Heart left ventricle (tissue), 13 donors: ENCODE measurements at regions not wholly inside any gene's neighbourhood (a gene's known extent, or its start where the extent isn't known, plus 50 kb on each side); places are given as distances from the start of the nearest gene placed in this dataset.

ENCODE experiments used
- POLR2A ChIP-seq, 2 donors: fragments of 450-650 bp; IDR thresholded peaks; one replicate each; pipeline ENCODE4 v1.6.1; 2017; ENCODE audit warnings: antibody characterized with exemption in 2 of 2, mild to moderate bottlenecking in 2 of 2, moderate library complexity in 2 of 2
- TF ChIP-seq, protein P1 (sequence below), 12 donors: fragments of 200-600 bp; sonication (generic) in 4 of 12; IDR thresholded peaks; one replicate each; pipeline versions ENCODE4 v1.5.0 to v1.8.0; 2018 to 2022; ENCODE audit warnings: antibody characterized with exemption in 12 of 12, mild to moderate bottlenecking in 5 of 12
- donor health status: ischemic (EF 13 %, LVEDD 7.1; RV severe dilation, severe dysfunction).
- donor health status: DM: no; HTN: yes; CAD: no.
- donor health status: DM: no; HTN: no; CAD: no.
- donor health status: ischemic (EF 25% LVEDD 6.9; RV normal size, moderate dysfunction).
- donor health status: ischemic (EF 25% LVEDD 5.7; RV mildly dilated, moderate dysfunction).
- donor health status: ischemic (EF 35%, LVEDD 5.7; RV mildly dilated, moderate dysfunction).
- donor health status: nonischemic (EF 11% LVEDD 7.7; RV severe dilation, severe dysfunction).
- donor health status: DM: yes; HTN: yes; CAD: no.
- donor health status: PGD.
- donor health status: ischemic (EF 29% LVEDD 5.4; RV normal size, mild dysfunction).
- donor health status: nonischemic (EF 23%, LVEDD 6.1; RV moderate dilation, normal function).

- TF ChIP-seq, protein P1, sequence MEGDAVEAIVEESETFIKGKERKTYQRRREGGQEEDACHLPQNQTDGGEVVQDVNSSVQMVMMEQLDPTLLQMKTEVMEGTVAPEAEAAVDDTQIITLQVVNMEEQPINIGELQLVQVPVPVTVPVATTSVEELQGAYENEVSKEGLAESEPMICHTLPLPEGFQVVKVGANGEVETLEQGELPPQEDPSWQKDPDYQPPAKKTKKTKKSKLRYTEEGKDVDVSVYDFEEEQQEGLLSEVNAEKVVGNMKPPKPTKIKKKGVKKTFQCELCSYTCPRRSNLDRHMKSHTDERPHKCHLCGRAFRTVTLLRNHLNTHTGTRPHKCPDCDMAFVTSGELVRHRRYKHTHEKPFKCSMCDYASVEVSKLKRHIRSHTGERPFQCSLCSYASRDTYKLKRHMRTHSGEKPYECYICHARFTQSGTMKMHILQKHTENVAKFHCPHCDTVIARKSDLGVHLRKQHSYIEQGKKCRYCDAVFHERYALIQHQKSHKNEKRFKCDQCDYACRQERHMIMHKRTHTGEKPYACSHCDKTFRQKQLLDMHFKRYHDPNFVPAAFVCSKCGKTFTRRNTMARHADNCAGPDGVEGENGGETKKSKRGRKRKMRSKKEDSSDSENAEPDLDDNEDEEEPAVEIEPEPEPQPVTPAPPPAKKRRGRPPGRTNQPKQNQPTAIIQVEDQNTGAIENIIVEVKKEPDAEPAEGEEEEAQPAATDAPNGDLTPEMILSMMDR (IDR thresholded peaks at IDR 0.05), result no peak
- TF ChIP-seq POLR2A (IDR thresholded peaks at IDR 0.05), result no peak
These were observed 1247.9 kb downstream of the GRIK2 start for GRCh38 chr6:102641426-102641825.
